HepG2 (cell line): ENCODE measurements at regions not wholly inside any gene's neighbourhood (a gene's known extent, or its start where the extent isn't known, plus 50 kb on each side); places are given as distances from the start of the nearest gene placed in this dataset.

Experiments
- ARNT ChIP-seq: fragments of 450-650 bp; IDR thresholded peaks from 2 replicates; pipeline ENCODE4 v1.6.1; 2017
- CTCF ChIP-seq: sonication (generic); formaldehyde crosslinking; IDR thresholded peaks from 2 replicates; pipeline ENCODE4 v1.5.0; 2020; ENCODE audit warnings: mild to moderate bottlenecking, missing genetic modification reagents, moderate library complexity
- EP300 ChIP-seq, 3 experiments: sonication (generic) in 1 of 3; formaldehyde crosslinking in 1 of 3; IDR thresholded peaks; 2 replicates each; pipeline versions ENCODE4 v1.5.1 to v1.6.1; 2011 to 2020; ENCODE audit warnings: low read depth in 2 of 3, low read length in 2 of 3, borderline replicate concordance in 1 of 3, improper control_type of control experiment in 1 of 3, mild to moderate bottlenecking in 1 of 3, missing genetic modification reagents in 1 of 3, moderate library complexity in 1 of 3
- MEIS1 ChIP-seq: sonication (generic); formaldehyde crosslinking; IDR thresholded peaks from 2 replicates; pipeline ENCODE4 v1.9.0; 2021; ENCODE audit warnings: mild to moderate bottlenecking, missing genetic modification reagents, moderate library complexity, borderline replicate concordance
- MYC ChIP-seq: sonication (generic); formaldehyde crosslinking; IDR thresholded peaks from 2 replicates; pipeline ENCODE4 v1.9.0; 2021; ENCODE audit warnings: missing genetic modification reagents, borderline replicate concordance
- POLR2AphosphoS5 ChIP-seq: IDR thresholded peaks from 2 replicates; pipeline ENCODE4 v1.6.1; 2012; ENCODE audit warnings: low read depth, low read length

DNA sequence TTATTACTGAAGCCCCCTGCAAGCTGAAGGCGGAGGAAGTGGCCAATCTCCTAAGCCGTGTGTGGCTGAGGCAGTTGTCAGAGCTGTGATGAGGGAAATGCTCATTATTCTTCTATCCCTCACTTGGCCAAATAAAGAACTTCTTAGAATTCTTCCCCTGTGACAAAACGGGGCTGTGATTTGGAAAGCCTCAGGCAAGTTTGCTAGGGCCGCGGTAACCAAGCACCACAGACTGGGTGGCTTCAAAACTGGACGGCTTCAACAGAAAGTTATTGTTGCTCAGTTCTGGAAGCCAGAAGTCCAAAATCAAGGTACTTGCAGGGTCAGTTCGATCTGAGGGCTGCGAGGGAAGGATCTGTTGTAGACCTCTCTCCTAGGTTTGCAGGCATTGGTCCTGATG is 72.3 kb upstream of the STEAP1B start:
- no peak for TF ChIP-seq CTCF (CRISPR knock-in tag)
- TF ChIP-seq EP300 (IDR thresholded peaks at IDR 0.05; ENCODE audit: low read depth in 2 of 2, low read length in 2 of 2), result no peak
- TF ChIP-seq EP300 (CRISPR knock-in tag; IDR thresholded peaks at IDR 0.05; ENCODE audit: borderline replicate concordance), result no peak
- TF ChIP-seq ARNT, result no peak
- no peak for TF ChIP-seq MEIS1 (CRISPR knock-in tag)
- no peak for TF ChIP-seq POLR2AphosphoS5
- TF ChIP-seq MYC (CRISPR knock-in tag), result no peak
